ENCODE measurements at regions not wholly inside any gene's neighbourhood (a gene's known extent, or its start where the extent isn't known, plus 50 kb on each side); places are given as distances from the start of the nearest gene placed in this dataset.

DNA sequence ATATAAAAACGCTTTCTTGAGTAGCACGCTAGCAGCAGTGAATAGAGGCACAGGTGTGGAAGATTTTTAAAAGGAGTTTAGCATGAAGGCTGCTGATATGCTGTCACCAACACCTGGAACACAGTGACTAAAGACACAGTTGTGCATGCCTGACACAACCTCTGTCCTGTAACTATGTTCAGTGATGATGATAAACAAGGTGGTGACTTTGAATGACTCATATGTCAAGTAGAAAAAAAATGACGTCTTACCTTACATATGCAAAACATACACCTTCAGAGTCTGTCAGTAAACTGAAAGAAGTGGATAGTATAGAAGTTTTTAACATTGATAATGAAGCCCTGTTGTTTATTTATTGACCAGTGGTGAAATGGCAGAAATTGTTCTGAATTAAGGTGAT, 66.2 kb upstream of the ADCY2 start:
- Histone ChIP-seq H2BK120ac (ENCODE audit: low read depth, low read length, poor library complexity, severe bottlenecking) (no peak overlapping the region), H4K91ac (ENCODE audit: insufficient read length, low read depth, low read length) (no peak overlapping the region), H3K18ac (ENCODE audit: insufficient read length, low read depth, low read length) (no peak overlapping the region), H3K79me1 (ENCODE audit: insufficient read depth, low read depth, low read length, poor library complexity, severe bottlenecking) (no peaks in the 10 kb centered on the region), H2BK15ac (ENCODE audit: low read depth, low read length) (no peak overlapping the region), H3K23me2 (ENCODE audit: insufficient read length, low read depth, low read length, poor library complexity, severe bottlenecking) (no peaks in the 10 kb centered on the region), H3K27me3 (ENCODE audit: insufficient read depth, low read length) (no peaks in the 10 kb centered on the region), H3K4me1 (ENCODE audit: insufficient read depth, low read length) (peaks cover 7% of the 10 kb centered on the region), H2AK5ac (ENCODE audit: insufficient read length, low read length) (no peak overlapping the region), H2BK20ac (ENCODE audit: low read depth, low read length, poor library complexity, severe bottlenecking) (no peak overlapping the region), H4K5ac (ENCODE audit: insufficient read length, low read depth, low read length) (no peak overlapping the region), H3K14ac (ENCODE audit: insufficient read depth, low read length) (no peak overlapping the region), H3K4ac (ENCODE audit: low read depth, low read length) (no peak overlapping the region), H3K27ac (ENCODE audit: insufficient read length, low read depth, low read length) (no peak overlapping the region), H2BK5ac (ENCODE audit: insufficient read length, low read length) (no peak overlapping the region), H2BK12ac (ENCODE audit: insufficient read length, low read depth, low read length) (no peak overlapping the region), H3K23ac (ENCODE audit: insufficient read length, low read depth, low read length) (no peak overlapping the region), H3T11ph (ENCODE audit: low read length) (no peak overlapping the region), H4K8ac (replicated peaks; ENCODE audit: insufficient read length, low read depth, low read length) (no peak overlapping the region), H3K4me2 (ENCODE audit: insufficient read depth, insufficient read length, low read length) (no peak overlapping the region), H3K79me2 (ENCODE audit: insufficient read depth, low read length) (no peaks in the 10 kb centered on the region), H2AFZ (ENCODE audit: low read length) (no peak overlapping the region), H3K56ac (ENCODE audit: insufficient read length, low read depth, low read length) (no peak overlapping the region), H3K9ac (ENCODE audit: extremely low read depth, insufficient read length, low read length) (no peak overlapping the region), H4K20me1 (ENCODE audit: control insufficient read depth, insufficient read depth, insufficient read length) (no peaks in the 10 kb centered on the region), H3K9me3 (ENCODE audit: control insufficient read depth, low read depth, low read length) (no peaks in the 10 kb centered on the region)
- Mint-ChIP-seq H3K9me3 (peaks cover 3 to 7% of the 10 kb centered on the region in 2 experiments; a peak in 4 of 5 replicates), H3K4me3 (no peak overlapping the region), H3K27ac (no peak overlapping the region), H3K27me3 (ENCODE audit: low read depth) (no peaks in the 10 kb centered on the region), H3K4me1 (peaks cover 29 to 32% of the 10 kb centered on the region in 2 experiments), H3K36me3 (ENCODE audit: insufficient read depth in 1 of 3, low read depth in 3 of 3) (peaks cover 3 to 8% (median 6%) of the 10 kb centered on the region in 3 experiments; a peak in 5 of 7 replicates)
- TF ChIP-seq, protein P1, sequence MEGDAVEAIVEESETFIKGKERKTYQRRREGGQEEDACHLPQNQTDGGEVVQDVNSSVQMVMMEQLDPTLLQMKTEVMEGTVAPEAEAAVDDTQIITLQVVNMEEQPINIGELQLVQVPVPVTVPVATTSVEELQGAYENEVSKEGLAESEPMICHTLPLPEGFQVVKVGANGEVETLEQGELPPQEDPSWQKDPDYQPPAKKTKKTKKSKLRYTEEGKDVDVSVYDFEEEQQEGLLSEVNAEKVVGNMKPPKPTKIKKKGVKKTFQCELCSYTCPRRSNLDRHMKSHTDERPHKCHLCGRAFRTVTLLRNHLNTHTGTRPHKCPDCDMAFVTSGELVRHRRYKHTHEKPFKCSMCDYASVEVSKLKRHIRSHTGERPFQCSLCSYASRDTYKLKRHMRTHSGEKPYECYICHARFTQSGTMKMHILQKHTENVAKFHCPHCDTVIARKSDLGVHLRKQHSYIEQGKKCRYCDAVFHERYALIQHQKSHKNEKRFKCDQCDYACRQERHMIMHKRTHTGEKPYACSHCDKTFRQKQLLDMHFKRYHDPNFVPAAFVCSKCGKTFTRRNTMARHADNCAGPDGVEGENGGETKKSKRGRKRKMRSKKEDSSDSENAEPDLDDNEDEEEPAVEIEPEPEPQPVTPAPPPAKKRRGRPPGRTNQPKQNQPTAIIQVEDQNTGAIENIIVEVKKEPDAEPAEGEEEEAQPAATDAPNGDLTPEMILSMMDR (conservative IDR thresholded peaks at IDR 0.05) = no peak
- no CpG with 5 or more reads among the region's 3 CpGs for WGBS (ENCODE audit: extremely low coverage, insufficient read length, low lambda C conversion rate)
- no peak for DNase-seq

Data from H9 (cell line).